Tibial artery (tissue), 4 donors: ENCODE measurements at regions not wholly inside any gene's neighbourhood (a gene's known extent, or its start where the extent isn't known, plus 50 kb on each side); places are given as distances from the start of the nearest gene placed in this dataset.

Source experiments
- DNase-seq, 2 donors: peaks; one replicate each; pipeline ENCODE4 v3.0.0-alpha.2; 2019
- H3K27ac ChIP-seq, 2 donors: fragments of 200-600 bp; sonication (generic) in 1 of 2; 1 replicate in 1 of 2; 2 replicates in 1 of 2; pipeline ENCODE4 v1.5.1; 2018 to 2019; ENCODE audit warnings: mild to moderate bottlenecking in 1 of 2
- H3K27me3 ChIP-seq, 2 donors: fragments of 200-600 bp; sonication (generic) in 1 of 2; one replicate each; pipeline versions ENCODE4 v1.5.1 to v1.6.0; 2016 to 2019
- H3K36me3 ChIP-seq, 3 donors: fragments of 200-600 bp; sonication (generic) in 2 of 3; one replicate each; pipeline ENCODE4 v1.5.1; 2016 to 2019; ENCODE audit warnings: mild to moderate bottlenecking in 2 of 3
- H3K4me1 ChIP-seq, 4 donors: fragments of 200-600 bp; sonication (generic) in 2 of 4; 1 replicate in 3 of 4; 2 replicates in 1 of 4; pipeline ENCODE4 v1.5.1; 2016 to 2019
- H3K4me3 ChIP-seq, 2 donors: fragments of 200-600 bp; sonication (generic) in 1 of 2; 1 replicate in 1 of 2; 2 replicates in 1 of 2; pipeline ENCODE4 v1.5.1; 2018 to 2019; ENCODE audit warnings: mild to moderate bottlenecking in 2 of 2
- H3K9me3 ChIP-seq, 3 donors: fragments of 200-600 bp; sonication (generic) in 1 of 3; one replicate each; pipeline ENCODE4 v1.5.1; 2016 to 2019
- CTCF ChIP-seq, 2 experiments: fragments of 200-600 bp in 1 of 2; fragments of 450-650 bp in 1 of 2; IDR thresholded peaks; one replicate each; pipeline ENCODE4 v1.5.1; 2017 to 2019; ENCODE audit warnings: antibody characterized with exemption in 2 of 2, mild to moderate bottlenecking in 1 of 2, moderate library complexity in 1 of 2
- intact Hi-C: fragments of 100-400 bp; cut with DNase I; formaldehyde crosslinking; loops from one replicate; pipeline ENCODE4 v1.15.0; 2023; ENCODE audit warnings: low total_unique reads

DNA sequence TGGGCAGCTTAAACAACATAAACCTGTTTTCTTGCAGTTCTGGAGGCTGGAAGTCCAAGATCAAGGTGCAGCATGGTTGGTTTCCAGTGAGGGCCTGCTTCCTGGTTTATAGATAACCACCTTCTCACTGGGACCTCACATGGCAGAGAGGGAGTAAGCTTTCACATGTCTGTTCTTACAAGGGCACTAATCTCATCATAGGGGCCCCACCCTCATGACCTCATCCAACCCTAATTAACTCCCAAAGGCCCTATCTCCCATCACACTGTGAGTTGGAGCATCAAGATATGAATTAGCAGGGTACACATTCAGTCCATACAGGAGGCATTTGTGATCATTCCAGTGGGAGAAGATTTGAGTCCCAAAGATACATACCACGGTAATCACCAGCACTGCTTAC, 50.5 kb upstream of the GRIN2A start:
- no peak for DNase-seq
- intact Hi-C loops, result no loop called here
- no peaks in the 10 kb centered on the region for H3K36me3 ChIP-seq
- H3K27ac ChIP-seq, result no peak overlapping the region
- no peaks in the 10 kb centered on the region for H3K4me1 ChIP-seq
- TF ChIP-seq CTCF (IDR thresholded peaks at IDR 0.05), result no peak
- H3K4me3 ChIP-seq, result no peak overlapping the region
- peaks cover 2 to 26% (median 12%) of the 10 kb centered on the region in 3 donors for H3K9me3 ChIP-seq
- H3K27me3 ChIP-seq, result peaks cover 0 to 13% of the 10 kb centered on the region in 2 donors

DNA sequence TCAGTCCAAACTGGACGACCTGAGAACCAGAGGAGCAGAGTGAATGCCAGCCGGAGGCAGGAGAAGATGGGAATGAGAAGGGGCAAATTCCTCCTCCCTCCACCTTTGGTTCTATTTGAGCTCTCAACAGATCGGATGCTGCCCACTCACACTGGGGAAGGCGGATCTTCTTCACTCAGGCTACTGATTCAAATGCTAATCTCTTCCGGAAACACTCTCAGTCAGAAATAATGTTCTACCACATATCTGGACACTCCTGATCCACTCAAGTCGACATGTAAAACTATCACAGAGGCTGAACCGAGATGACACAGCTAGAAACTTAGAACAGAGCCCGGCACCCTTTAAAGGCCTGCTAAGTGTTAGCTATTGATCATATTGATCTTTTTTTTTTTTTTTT, 57.4 kb upstream of the GRIN2A start:
- no peak for DNase-seq
- Histone ChIP-seq H3K4me1 (peaks cover 0 to 3% (median 0%) of the 10 kb centered on the region in 4 donors), H3K27me3 (peaks cover 0 to 33% of the 10 kb centered on the region in 2 donors), H3K36me3 (no peaks in the 10 kb centered on the region), H3K27ac (no peak overlapping the region), H3K4me3 (no peak overlapping the region), H3K9me3 (no peaks in the 10 kb centered on the region)
- intact Hi-C loops, result no loop called here
- TF ChIP-seq CTCF (IDR thresholded peaks at IDR 0.05), result no peak

DNA sequence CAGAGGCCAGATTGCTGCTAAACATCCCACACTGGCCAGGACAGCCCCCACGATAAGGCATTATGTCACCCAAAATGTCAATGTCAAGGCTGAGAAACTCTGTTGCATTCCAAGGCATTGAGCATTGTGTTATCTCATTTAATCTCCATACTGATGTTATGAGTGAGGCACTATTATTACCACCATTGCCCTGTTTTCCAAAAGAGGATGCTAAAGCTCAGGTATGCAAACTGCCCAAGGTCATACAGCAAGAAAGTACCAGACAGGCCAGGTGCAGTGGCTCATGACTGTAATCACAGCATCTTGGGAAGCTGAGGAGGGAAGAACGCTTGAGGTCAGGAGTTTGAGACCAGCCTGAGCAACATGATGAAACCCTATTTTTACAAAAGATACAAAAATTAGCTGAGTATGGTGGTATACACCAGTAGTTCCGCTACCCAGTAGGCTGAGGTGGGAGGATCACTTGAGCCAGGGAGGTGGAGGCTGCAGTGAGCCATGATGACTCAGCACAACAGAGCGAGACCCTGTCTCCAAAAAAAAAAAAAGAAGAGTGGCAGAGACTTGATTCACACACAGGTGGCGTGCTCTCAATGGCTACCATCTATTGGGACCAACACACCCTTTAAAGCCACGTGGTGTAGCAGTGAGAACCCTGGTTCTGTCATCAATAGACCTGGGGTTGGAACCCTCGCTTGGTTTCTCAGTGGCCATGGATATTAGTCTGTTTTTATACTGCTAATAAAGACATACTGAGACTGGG, 58.8 kb upstream of the GRIN2A start:
- Histone ChIP-seq H3K4me1 (peaks cover 0 to 4% (median 2%) of the 10 kb centered on the region in 4 donors), H3K4me3 (no peak overlapping the region), H3K36me3 (no peaks in the 10 kb centered on the region), H3K9me3 (no peaks in the 10 kb centered on the region), H3K27me3 (peaks cover 0 to 35% of the 10 kb centered on the region in 2 donors), H3K27ac (no peak overlapping the region)
- intact Hi-C loops, result no loop called here
- no peak for TF ChIP-seq CTCF (IDR thresholded peaks at IDR 0.05)
- no peak for DNase-seq

GRCh38 chr16:10242097-10242496, 59.9 kb upstream of the GRIN2A start:
- intact Hi-C loops, result no loop called here
- Histone ChIP-seq H3K36me3 (no peaks in the 10 kb centered on the region), H3K27me3 (peaks cover 0 to 35% of the 10 kb centered on the region in 2 donors), H3K4me1 (peaks cover 0 to 4% (median 2%) of the 10 kb centered on the region in 4 donors), H3K9me3 (no peaks in the 10 kb centered on the region), H3K4me3 (no peak overlapping the region), H3K27ac (no peak overlapping the region)
- TF ChIP-seq CTCF (IDR thresholded peaks at IDR 0.05), result no peak
- no peak for DNase-seq

DNA sequence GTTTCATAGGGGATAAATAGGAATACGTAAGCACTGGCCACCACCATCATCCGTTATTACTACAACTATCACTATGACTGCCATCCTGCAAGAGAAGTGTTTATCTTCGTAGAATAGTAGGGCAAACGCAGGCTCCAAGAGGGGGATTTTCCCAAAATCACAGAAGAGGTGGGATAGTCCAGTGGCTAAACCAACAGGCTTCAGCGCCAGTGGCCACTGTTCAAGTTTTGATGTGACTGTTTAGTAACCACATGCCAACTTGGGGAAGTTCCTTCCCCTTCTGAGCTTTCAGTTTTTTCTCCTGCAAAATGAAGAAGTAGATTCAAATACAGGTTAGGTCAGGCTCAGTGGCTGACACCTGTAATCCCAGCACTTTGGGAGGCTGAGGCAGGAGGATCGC, 60.7 kb upstream of the GRIN2A start:
- Histone ChIP-seq H3K4me1 (peaks cover 0 to 4% (median 2%) of the 10 kb centered on the region in 4 donors), H3K9me3 (no peaks in the 10 kb centered on the region), H3K27ac (no peak overlapping the region), H3K36me3 (no peaks in the 10 kb centered on the region), H3K27me3 (peaks cover 0 to 35% of the 10 kb centered on the region in 2 donors), H3K4me3 (no peak overlapping the region)
- no peak for TF ChIP-seq CTCF (IDR thresholded peaks at IDR 0.05)
- intact Hi-C loops, result no loop called here
- DNase-seq, result no peak
